DND-41 (cell line): ENCODE measurements at regions not wholly inside any gene's neighbourhood (a gene's known extent, or its start where the extent isn't known, plus 50 kb on each side); places are given as distances from the start of the nearest gene placed in this dataset.

Experiments used
- ATAC-seq: fragments of 200-7000 bp; cut with Tn5 transposase; 3 replicates; pipeline ENCODE4 v1.9.1; 2021; ENCODE audit warnings: low read depth; ENCODE audit not compliant: insufficient read depth
- DNase-seq: peaks from one replicate; pipeline ENCODE4 v3.0.0-alpha.2; 2020
- H2AFZ ChIP-seq: 2 replicates; pipeline ENCODE4 v1.6.0; 2012; ENCODE audit warnings: low read depth, low read length
- H3K27ac ChIP-seq: 2 replicates; pipeline ENCODE4 v1.5.1; 2012; ENCODE audit warnings: low read length, inconsistent platforms
- H3K27me3 ChIP-seq: fragments of 200-600 bp; sonication (generic); 2 replicates; pipeline ENCODE4 v1.6.0; 2012; ENCODE audit warnings: low read length, mild to moderate bottlenecking, inconsistent platforms; ENCODE audit not compliant: insufficient read depth, poor library complexity
- H3K36me3 ChIP-seq: 2 replicates; pipeline ENCODE4 v1.5.1; 2012; ENCODE audit warnings: low read length, inconsistent platforms; ENCODE audit not compliant: insufficient read depth
- H3K4me1 ChIP-seq: 2 replicates; pipeline ENCODE4 v1.5.1; 2012; ENCODE audit warnings: mild to moderate bottlenecking, low read length; ENCODE audit not compliant: insufficient read depth
- H3K4me2 ChIP-seq: 2 replicates; pipeline ENCODE4 v1.6.0; 2012; ENCODE audit warnings: mild to moderate bottlenecking, moderate library complexity, low read length, inconsistent platforms; ENCODE audit not compliant: insufficient read depth
- H3K4me3 ChIP-seq, 2 experiments: fragments of 200-600 bp in 1 of 2; shearing (Covaris generic) in 1 of 2; 2 replicates each; pipeline ENCODE4 v1.5.1; 2012 to 2016; ENCODE audit warnings: inconsistent platforms in 2 of 2, low read length in 2 of 2, mild to moderate bottlenecking in 2 of 2, low read depth in 1 of 2, moderate library complexity in 1 of 2
- H3K79me2 ChIP-seq: 2 replicates; pipeline ENCODE4 v1.6.0; 2012; ENCODE audit warnings: low read length, inconsistent platforms; ENCODE audit not compliant: insufficient read depth
- H3K9ac ChIP-seq: 2 replicates; pipeline ENCODE4 v1.6.0; 2012; ENCODE audit warnings: low read depth, mild to moderate bottlenecking, inconsistent platforms, low read length, moderate library complexity
- H3K9me3 ChIP-seq: 2 replicates; pipeline ENCODE4 v1.5.1; 2012; ENCODE audit warnings: low read length, moderate library complexity, mild to moderate bottlenecking, inconsistent platforms; ENCODE audit not compliant: insufficient read depth, severe bottlenecking
- H4K20me1 ChIP-seq: 2 replicates; pipeline ENCODE4 v1.6.0; 2012; ENCODE audit warnings: low read length; ENCODE audit not compliant: insufficient read depth
- CTCF ChIP-seq: IDR thresholded peaks from 2 replicates; pipeline ENCODE4 v1.5.1; 2012; ENCODE audit warnings: borderline replicate concordance, low read length, moderate library complexity, mild to moderate bottlenecking; ENCODE audit not compliant: poor library complexity, severe bottlenecking; ENCODE audit errors: extremely low read depth
- EZH2 ChIP-seq: IDR thresholded peaks from 3 replicates; pipeline ENCODE4 v1.6.1; 2012; ENCODE audit warnings: borderline replicate concordance, low read depth, mild to moderate bottlenecking, moderate library complexity, low read length, inconsistent platforms; ENCODE audit not compliant: severe bottlenecking

GRCh38 chr18:44067186-44067585 lies 613.5 kb upstream of the SETBP1 start:
- H3K79me2 ChIP-seq: no peaks in the 10 kb centered on the region
- DNase-seq: no peak
- no peaks in the 10 kb centered on the region for H4K20me1 ChIP-seq
- H3K4me3 ChIP-seq: no peak overlapping the region
- no peak overlapping the region for H2AFZ ChIP-seq
- ATAC-seq: no peak
- TF ChIP-seq CTCF (no peak), EZH2 (no peak)
- no peaks in the 10 kb centered on the region for H3K4me1 ChIP-seq
- H3K27me3 ChIP-seq: no peaks in the 10 kb centered on the region
- H3K36me3 ChIP-seq: no peaks in the 10 kb centered on the region
- no peak overlapping the region for H3K9ac ChIP-seq
- no peak overlapping the region for H3K27ac ChIP-seq
- H3K4me2 ChIP-seq: no peak overlapping the region
- no peaks in the 10 kb centered on the region for H3K9me3 ChIP-seq

- Histone ChIP-seq H3K79me2 (no peaks in the 10 kb centered on the region), H3K36me3 (no peaks in the 10 kb centered on the region), H3K4me2 (no peak overlapping the region), H3K9me3 (no peaks in the 10 kb centered on the region), H3K9ac (no peak overlapping the region), H3K27me3 (no peaks in the 10 kb centered on the region), H3K27ac (no peak overlapping the region), H3K4me3 (no peak overlapping the region), H2AFZ (no peak overlapping the region), H4K20me1 (no peaks in the 10 kb centered on the region), H3K4me1 (no peaks in the 10 kb centered on the region)
- ATAC-seq (no peak), DNase-seq (no peak)
- no peak for TF ChIP-seq CTCF
- no peak for TF ChIP-seq EZH2
Observed at GRCh38 chr18:44075038-44075437, 605.6 kb upstream of the SETBP1 start.

- DNase-seq (no peak), ATAC-seq (no peak)
- Histone ChIP-seq H3K27ac (no peak overlapping the region), H3K36me3 (no peaks in the 10 kb centered on the region), H3K9ac (no peak overlapping the region), H3K9me3 (no peaks in the 10 kb centered on the region), H3K4me2 (no peak overlapping the region), H4K20me1 (no peaks in the 10 kb centered on the region), H2AFZ (no peak overlapping the region), H3K27me3 (no peaks in the 10 kb centered on the region), H3K79me2 (no peaks in the 10 kb centered on the region), H3K4me1 (no peaks in the 10 kb centered on the region), H3K4me3 (no peak overlapping the region)
- TF ChIP-seq CTCF: no peak
Observed at GRCh38 chr18:44079606-44080005, 601.1 kb upstream of the SETBP1 start.

DNA sequence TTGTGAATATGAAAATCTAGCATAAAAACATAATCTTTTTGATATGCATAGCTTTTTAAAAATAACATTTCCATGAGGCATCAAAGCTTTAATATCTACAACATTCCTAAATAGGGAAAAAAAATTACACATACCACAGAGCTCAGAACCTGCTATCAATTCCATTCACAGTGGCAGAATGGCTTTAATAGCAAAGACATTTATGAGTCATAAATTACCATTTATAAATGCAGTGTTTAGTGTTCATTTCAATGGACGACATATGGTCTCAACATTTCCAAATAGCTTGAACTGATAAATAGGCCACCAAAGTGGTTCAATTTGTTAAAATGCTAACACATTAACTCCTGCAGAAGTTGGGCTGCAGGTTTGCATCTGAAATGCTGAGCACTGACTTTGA lies 600.6 kb upstream of the SETBP1 start:
- no peak overlapping the region for H2AFZ ChIP-seq
- H3K36me3 ChIP-seq: no peaks in the 10 kb centered on the region
- no peaks in the 10 kb centered on the region for H3K9me3 ChIP-seq
- TF ChIP-seq EZH2: no peak
- TF ChIP-seq CTCF: no peak
- H4K20me1 ChIP-seq: no peaks in the 10 kb centered on the region
- no peak overlapping the region for H3K27ac ChIP-seq
- H3K27me3 ChIP-seq: no peaks in the 10 kb centered on the region
- ATAC-seq: no peak
- no peak overlapping the region for H3K4me2 ChIP-seq
- no peak for DNase-seq
- H3K9ac ChIP-seq: no peak overlapping the region
- H3K4me3 ChIP-seq: no peak overlapping the region
- no peaks in the 10 kb centered on the region for H3K4me1 ChIP-seq
- H3K79me2 ChIP-seq: no peaks in the 10 kb centered on the region
